Activated CD8-positive, alpha-beta T cell treated with anti-CD3 and anti-CD28 coated beads for 36 hours (primary cell): ENCODE measurements at regions not wholly inside any gene's neighbourhood (a gene's known extent, or its start where the extent isn't known, plus 50 kb on each side); places are given as distances from the start of the nearest gene placed in this dataset.

Experiments used
- ATAC-seq: fragments of 200-7000 bp; cut with Tn5 transposase; one replicate; pipeline ENCODE4 v1.10.0; 2021; ENCODE audit warnings: mild to moderate bottlenecking, moderate library complexity
- CTCF ChIA-PET: fragments of 350-600 bp; sonication (Branson Sonifier 250); formaldehyde crosslinking; loops from one replicate; lab custom pipeline; 2021; ENCODE audit warnings: antibody characterized with exemption; lab: Charles Lee
- POLR2A ChIA-PET: fragments of 350-600 bp; sonication (Branson Sonifier 250); formaldehyde crosslinking; loops from one replicate; lab custom pipeline; 2021; ENCODE audit warnings: antibody characterized with exemption; lab: Charles Lee
- DNase-seq: peaks from one replicate; pipeline ENCODE4 v3.0.0-alpha.2; 2020
- H3K27ac Mint-ChIP-seq: one replicate; pipeline ENCODE4 v1.8.0; 2021; ENCODE audit warnings: mild to moderate bottlenecking, mixed read lengths
- H3K27me3 Mint-ChIP-seq: one replicate; pipeline ENCODE4 v1.8.0; 2021; ENCODE audit warnings: mixed read lengths
- H3K36me3 Mint-ChIP-seq: one replicate; pipeline ENCODE4 v1.8.0; 2021; ENCODE audit warnings: low read depth, mixed read lengths
- H3K4me1 Mint-ChIP-seq: one replicate; pipeline ENCODE4 v1.8.0; 2021; ENCODE audit warnings: low read depth, mixed read lengths
- H3K4me3 Mint-ChIP-seq: one replicate; pipeline ENCODE4 v1.8.0; 2021; ENCODE audit warnings: mild to moderate bottlenecking, moderate library complexity, mixed read lengths
- H3K9me3 Mint-ChIP-seq: one replicate; pipeline ENCODE4 v1.8.0; 2021; ENCODE audit warnings: mixed read lengths
- CTCF ChIP-seq: fragments of 200-600 bp; IDR thresholded peaks from one replicate; pipeline ENCODE4 v1.8.0; 2022; ENCODE audit warnings: antibody characterized with exemption, mild to moderate bottlenecking
- intact Hi-C: fragments of 100-400 bp; cut with micrococcal nuclease; formaldehyde crosslinking; loops from one replicate; pipeline ENCODE4 v1.10.0; 2022

- H3K27ac Mint-ChIP-seq = no peak overlapping the region
- intact Hi-C loops = no loop called here
Observed at GRCh38 chr9:80062567-80062966, 490.8 kb downstream of the TLE4 start.

DNA sequence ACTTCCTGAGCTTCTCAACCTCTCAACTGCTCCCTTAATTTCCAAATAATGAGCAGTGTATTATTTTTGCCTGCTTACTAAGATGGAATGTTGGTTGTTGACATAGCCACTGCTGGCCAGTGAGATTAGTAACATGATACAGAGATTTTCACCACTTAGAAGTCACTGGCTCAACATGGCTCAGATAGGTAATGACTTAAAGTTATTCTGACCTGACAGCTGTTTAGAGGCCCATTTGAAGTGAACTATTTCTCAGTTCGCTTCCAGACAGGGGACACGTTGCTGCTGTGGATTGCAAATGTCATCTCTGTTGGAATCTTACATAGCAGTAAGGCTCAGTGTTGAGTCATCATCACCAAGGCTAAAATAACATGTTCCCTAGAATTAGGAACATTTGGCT lies 490.2 kb downstream of the TLE4 start:
- H3K27ac Mint-ChIP-seq = no peak overlapping the region
- ChIA-PET POLR2A (no interaction called here), CTCF (no interaction called here)
- DNase-seq (no peak), ATAC-seq (no peak)
- TF ChIP-seq CTCF = no peak
- intact Hi-C loops = no loop called here
- H3K36me3 Mint-ChIP-seq = no peaks in the 10 kb centered on the region
- H3K27me3 Mint-ChIP-seq = no peaks in the 10 kb centered on the region
- H3K4me1 Mint-ChIP-seq = no peaks in the 10 kb centered on the region
- H3K4me3 Mint-ChIP-seq = no peak overlapping the region
- H3K9me3 Mint-ChIP-seq = peaks cover 13% of the 10 kb centered on the region

More at GRCh38 chr9:80062567-80062966, 490.8 kb downstream of the TLE4 start:
- Mint-ChIP-seq H3K9me3 (peaks cover 13% of the 10 kb centered on the region), H3K27me3 (no peaks in the 10 kb centered on the region), H3K4me1 (no peaks in the 10 kb centered on the region), H3K4me3 (no peak overlapping the region), H3K36me3 (no peaks in the 10 kb centered on the region)
- CTCF ChIA-PET = no interaction called here
- TF ChIP-seq CTCF = no peak
- POLR2A ChIA-PET = interaction anchor here (0.6 kb wide), 1 partner anchor 256 kb away, joined by 3 read pairs; no protein-coding TSS in a partner anchor
- DNase-seq = no peak
- no peak for ATAC-seq

DNA sequence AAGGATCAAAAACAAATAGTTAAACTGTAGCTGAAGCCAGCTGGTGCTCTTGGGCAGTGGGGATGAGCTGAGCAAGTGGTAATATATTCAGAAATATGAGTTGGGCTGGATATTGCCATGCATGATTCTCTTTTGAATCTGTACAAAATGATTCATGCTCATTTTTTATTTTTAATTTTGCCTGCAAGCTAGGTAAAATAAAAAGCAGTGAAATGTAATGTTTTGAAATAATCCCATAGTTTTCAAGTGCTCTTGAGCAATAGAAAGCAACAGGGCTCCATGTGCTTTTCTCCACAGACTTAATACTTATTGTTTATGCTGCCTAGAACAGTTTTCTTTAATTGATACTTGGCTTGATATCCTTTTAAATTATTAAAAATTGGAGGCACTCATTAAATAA lies 489.3 kb downstream of the TLE4 start:
- H3K9me3 Mint-ChIP-seq = peaks cover 13% of the 10 kb centered on the region
- no peaks in the 10 kb centered on the region for H3K36me3 Mint-ChIP-seq
- no peak for TF ChIP-seq CTCF
- ATAC-seq (no peak), DNase-seq (no peak)
- intact Hi-C loops = no loop called here
- H3K4me1 Mint-ChIP-seq = no peaks in the 10 kb centered on the region
- H3K4me3 Mint-ChIP-seq = no peak overlapping the region
- no peaks in the 10 kb centered on the region for H3K27me3 Mint-ChIP-seq
- ChIA-PET POLR2A (no interaction called here), CTCF (no interaction called here)
- H3K27ac Mint-ChIP-seq = no peak overlapping the region

DNA sequence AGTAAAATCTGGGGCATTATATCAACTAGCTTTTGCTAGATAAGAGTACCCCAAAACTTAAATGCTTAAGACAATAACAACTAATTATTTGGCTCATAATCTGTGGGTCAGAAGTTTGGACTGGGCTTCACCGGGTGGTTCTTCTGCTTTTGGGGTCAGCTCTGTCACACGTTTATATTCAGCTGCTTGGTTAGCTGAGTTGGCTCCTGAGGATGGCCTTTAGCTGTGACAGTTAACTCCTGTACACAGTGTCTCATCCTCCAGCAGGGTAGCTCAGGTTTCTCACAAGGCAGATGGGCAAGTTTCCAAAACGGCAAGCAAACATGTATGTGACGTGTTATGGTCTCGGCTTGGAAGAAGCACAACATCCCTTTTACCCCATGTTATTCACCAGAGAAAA lies 488.2 kb downstream of the TLE4 start:
- intact Hi-C loops = no loop called here
- ChIA-PET POLR2A (interaction anchor here (0.6 kb wide), 1 partner anchor 1740 kb away, joined by 3 read pairs; no protein-coding TSS in a partner anchor), CTCF (no interaction called here)
- peaks cover 13% of the 10 kb centered on the region for H3K9me3 Mint-ChIP-seq
- H3K4me1 Mint-ChIP-seq = no peaks in the 10 kb centered on the region
- DNase-seq = no peak
- H3K27me3 Mint-ChIP-seq = no peaks in the 10 kb centered on the region
- TF ChIP-seq CTCF = no peak
- no peak for ATAC-seq
- H3K4me3 Mint-ChIP-seq = no peak overlapping the region
- H3K36me3 Mint-ChIP-seq = no peaks in the 10 kb centered on the region
- no peak overlapping the region for H3K27ac Mint-ChIP-seq

GRCh38 chr9:80059191-80059590 lies 487.4 kb downstream of the TLE4 start:
- peaks cover 13% of the 10 kb centered on the region for H3K9me3 Mint-ChIP-seq
- H3K27me3 Mint-ChIP-seq = no peaks in the 10 kb centered on the region
- POLR2A ChIA-PET = no interaction called here
- H3K27ac Mint-ChIP-seq = no peak overlapping the region
- H3K36me3 Mint-ChIP-seq = no peaks in the 10 kb centered on the region
- H3K4me1 Mint-ChIP-seq = no peaks in the 10 kb centered on the region
- CTCF ChIA-PET = no interaction called here
- TF ChIP-seq CTCF = no peak
- no peak for DNase-seq
- no peak for ATAC-seq
- no peak overlapping the region for H3K4me3 Mint-ChIP-seq
- intact Hi-C loops = no loop called here
